Posterior cingulate gyrus (tissue), 11 donors: ENCODE measurements at regions not wholly inside any gene's neighbourhood (a gene's known extent, or its start where the extent isn't known, plus 50 kb on each side); places are given as distances from the start of the nearest gene placed in this dataset.
"Not testable (repeated sequence)": the region's sequence is repeated elsewhere in the genome, so short reads cannot be mapped to it uniquely, and the experiment has no call there.

Source experiments
- DNase-seq, 10 donors: peaks; one replicate each; pipeline versions ENCODE4 v3.0.0 to v3.0.0-alpha.2; 2020 to 2021; ENCODE audit warnings: mixed read lengths in 3 of 10
- intact Hi-C: fragments of 100-400 bp; cut with DNase I; formaldehyde crosslinking; loops from one replicate; pipeline ENCODE4 v1.15.1; 2023

GRCh38 chr5:42989190-42989589 lies 50.9 kb downstream of the ANXA2R start:
- DNase-seq, result no peak
- intact Hi-C loops, result loop anchor here (5.0 kb wide), 1 partner anchor 483 kb away; no protein-coding TSS in a partner anchor

DNA sequence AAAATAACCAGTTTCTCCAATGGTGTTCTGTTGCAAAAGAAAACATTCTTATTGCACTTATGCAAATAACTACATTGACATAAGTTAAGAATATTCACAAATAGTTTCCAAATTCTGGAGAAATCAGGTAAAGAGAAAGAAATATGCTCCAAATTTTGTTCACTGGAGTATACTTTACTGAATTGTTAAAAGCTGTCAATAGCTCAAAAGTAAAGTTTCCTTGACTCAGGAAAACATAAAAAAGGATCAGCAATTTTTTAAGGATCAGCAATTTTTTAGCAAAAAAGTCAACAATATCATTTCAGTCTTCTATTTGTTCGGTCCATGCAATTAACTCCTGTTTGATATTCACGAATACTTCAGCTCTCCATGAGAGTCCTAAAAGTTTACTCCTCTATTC lies 51.6 kb downstream of the ANXA2R start:
- DNase-seq, result no peak
- intact Hi-C loops, result loop anchor here (5.0 kb wide), 1 partner anchor 484 kb away; no protein-coding TSS in a partner anchor

DNA sequence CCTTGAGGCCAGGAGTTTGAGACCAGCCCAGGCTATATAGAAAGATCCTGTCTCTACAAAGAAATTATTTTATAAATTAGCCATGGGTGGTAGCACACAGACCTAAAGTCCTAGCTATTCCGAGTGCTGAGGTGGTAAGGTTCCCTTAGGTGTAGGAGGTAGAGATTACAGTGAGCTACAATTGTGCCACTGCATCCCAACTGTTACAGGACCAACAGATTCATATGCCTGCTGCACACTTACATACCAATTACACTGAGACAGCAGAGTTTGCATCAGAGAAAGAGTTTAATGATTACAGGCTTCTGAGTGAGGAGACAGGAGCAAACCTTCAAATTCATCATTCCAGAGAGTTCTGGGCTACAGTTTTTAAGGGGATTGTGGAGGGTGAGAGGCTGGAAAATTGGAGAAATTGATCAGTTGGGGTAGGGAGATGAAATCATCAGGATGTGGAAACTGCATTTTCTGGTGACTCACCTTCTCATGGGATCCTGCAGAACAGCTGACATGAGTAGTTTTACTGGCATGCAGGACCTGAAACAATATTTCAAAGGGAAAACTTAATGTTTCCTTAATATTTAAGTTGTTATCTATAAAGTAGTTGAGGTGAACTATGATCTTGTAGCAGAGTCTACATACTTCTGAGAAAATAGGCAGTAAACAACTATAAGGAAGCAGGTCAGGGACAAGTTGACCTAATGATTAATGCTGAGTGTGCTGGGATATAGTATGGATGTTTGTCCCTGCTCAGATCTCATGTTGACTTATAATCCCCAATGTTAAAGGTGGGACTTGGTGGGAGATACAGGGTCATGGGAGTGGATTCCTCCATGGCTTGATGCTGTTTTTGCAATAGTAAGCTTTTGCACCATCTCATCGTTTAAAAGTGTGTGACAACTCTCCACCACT lies 54.7 kb downstream of the ANXA2R start:
- DNase-seq, result no peak
- intact Hi-C loops, result loop anchor here (5.0 kb wide), 1 partner anchor 487 kb away; no protein-coding TSS in a partner anchor

DNA sequence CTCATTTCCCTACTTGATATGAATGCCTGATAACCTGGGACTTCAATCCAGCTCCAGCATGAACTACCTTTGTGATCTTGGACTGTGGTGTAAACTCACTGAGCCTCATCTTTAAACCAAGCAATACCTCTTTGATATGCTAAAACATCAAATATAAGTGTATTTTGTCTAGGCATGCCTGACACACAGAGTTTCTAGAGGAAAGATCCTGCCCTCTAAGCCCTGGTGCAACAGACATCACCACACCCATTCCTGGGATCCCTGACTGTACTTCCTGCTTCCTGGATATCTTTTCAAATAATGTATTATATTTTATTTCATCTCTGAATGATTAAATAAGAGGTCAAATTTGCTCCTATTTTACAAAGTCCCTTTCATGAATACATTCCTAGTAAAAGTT lies 55.8 kb downstream of the ANXA2R start:
- intact Hi-C loops, result no loop called here
- no peak for DNase-seq

DNA sequence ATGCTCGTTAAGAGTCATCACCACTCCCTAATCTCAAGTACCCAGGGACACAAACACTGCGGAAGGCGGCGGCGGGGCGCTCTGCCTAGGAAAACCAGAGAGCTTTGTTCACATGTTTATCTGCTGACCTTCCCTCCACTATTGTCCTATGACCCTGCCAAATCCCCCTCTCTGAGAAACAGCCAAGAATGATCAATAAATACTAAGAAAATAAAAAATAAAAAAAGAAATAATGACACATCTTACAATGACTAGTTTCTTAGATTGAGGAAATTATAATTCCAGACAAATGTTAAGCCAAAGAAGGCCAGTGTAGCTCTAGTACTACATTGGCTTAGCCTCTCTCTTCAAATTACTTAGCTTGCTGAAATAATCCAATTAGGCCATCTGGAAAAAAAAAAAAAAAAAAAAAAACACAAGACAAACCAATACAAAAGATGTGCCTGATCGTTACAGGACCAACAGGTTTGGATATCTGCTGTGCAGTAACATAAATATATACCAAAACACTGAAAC lies 58.0 kb downstream of the ANXA2R start:
- no peak for DNase-seq
- intact Hi-C loops, result no loop called here

DNA sequence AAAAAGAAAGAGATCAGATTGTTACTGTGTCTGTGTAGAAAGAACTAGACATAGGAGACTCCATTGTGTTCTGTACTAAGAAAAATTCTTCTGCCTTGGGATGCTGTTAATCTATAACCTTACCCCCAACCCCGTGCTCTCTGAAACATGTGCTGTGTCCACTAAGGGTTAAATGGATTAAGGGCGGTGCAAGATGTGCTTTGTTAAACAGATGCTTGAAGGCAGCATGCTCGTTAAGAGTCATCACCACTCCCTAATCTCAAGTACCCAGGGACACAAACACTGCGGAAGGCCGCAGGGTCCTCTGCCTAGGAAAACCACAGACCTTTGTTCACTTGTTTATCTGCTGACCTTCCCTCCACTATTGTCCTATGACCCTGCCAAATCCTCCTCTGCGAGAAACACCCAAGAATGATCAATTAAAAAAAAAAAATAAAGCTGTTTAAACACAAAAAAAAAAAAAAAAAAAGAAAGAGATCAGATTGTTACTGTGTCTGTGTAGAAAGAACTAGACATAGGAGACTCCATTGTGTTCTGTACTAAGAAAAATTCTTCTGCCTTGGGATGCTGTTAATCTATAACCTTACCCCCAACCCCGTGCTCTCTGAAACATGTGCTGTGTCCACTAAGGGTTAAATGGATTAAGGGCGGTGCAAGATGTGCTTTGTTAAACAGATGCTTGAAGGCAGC lies 58.6 kb downstream of the ANXA2R start:
- DNase-seq, intact Hi-C loops: not testable (repeated sequence)

- intact Hi-C loops, DNase-seq: not testable (repeated sequence)
These were observed 59.1 kb downstream of the ANXA2R start for GRCh38 chr5:42981015-42981414.

DNA sequence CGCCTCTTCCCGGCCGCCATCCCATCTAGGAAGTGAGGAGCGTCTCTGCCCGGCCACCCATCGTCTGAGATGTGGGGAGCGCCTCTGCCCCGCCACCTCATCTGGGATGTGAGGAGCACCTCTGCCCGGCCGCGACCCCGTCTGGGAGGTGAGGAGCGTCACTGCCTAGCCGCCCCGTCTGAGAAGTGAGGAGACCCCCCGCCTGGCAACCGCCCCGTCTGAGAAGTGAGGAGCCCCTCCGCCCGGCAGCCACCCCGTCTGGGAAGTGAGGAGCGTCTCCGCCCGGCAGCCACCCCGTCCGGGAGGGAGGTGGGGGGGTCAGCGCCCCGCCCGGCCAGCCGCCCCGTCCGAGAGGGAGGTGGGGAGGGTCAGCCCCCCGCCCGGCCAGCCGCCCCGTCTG lies 59.7 kb downstream of the ANXA2R start:
- DNase-seq, result peak in 1 of 10 donors; percentile 67
- intact Hi-C loops, result not testable (repeated sequence)

GRCh38 chr5:42979242-42979641 lies 60.9 kb downstream of the ANXA2R start:
- intact Hi-C loops, result not testable (repeated sequence)
- peak in 2 of 10 donors; percentile 70 to 80 for DNase-seq

- DNase-seq, result no peak
- intact Hi-C loops, result no loop called here
These were observed 65.6 kb downstream of the ANXA2R start for GRCh38 chr5:42974536-42974935.

- DNase-seq, result peak in 1 of 10 donors; percentile 77
- intact Hi-C loops, result no loop called here
These were observed 69.2 kb downstream of the ANXA2R start for GRCh38 chr5:42970636-42971559.

- intact Hi-C loops, result no loop called here
- no peak for DNase-seq
These were observed 74.2 kb downstream of the ANXA2R start for GRCh38 chr5:42965934-42966333.

GRCh38 chr5:42963412-42963811 lies 76.7 kb downstream of the ANXA2R start:
- intact Hi-C loops, result no loop called here
- no peak for DNase-seq

GRCh38 chr5:42962124-42962523 lies 78.0 kb downstream of the ANXA2R start:
- no peak for DNase-seq
- intact Hi-C loops, result no loop called here

DNA sequence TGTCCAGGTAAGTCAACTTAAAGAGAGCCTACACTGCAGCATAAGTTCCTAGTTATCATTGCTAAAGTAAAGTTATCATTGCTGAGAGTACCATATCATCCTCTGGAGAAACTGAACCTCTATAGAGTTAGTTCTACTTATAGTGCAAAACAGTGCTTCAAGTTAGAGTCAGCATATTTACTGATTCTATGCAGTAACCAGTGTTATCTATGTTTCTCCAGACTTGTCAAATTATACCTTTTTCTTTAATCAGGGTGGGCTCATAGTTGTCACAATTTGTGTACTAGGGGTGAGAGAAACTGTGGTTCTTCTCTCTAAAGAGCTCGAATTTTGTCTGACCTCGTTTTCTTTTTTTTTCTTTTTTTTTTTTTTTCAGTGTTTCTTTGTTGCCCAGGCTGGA lies 79.6 kb downstream of the ANXA2R start:
- intact Hi-C loops, result no loop called here
- no peak for DNase-seq

- intact Hi-C loops, result no loop called here
- no peak for DNase-seq
These were observed 83.6 kb downstream of the ANXA2R start for GRCh38 chr5:42956551-42956950.

DNA sequence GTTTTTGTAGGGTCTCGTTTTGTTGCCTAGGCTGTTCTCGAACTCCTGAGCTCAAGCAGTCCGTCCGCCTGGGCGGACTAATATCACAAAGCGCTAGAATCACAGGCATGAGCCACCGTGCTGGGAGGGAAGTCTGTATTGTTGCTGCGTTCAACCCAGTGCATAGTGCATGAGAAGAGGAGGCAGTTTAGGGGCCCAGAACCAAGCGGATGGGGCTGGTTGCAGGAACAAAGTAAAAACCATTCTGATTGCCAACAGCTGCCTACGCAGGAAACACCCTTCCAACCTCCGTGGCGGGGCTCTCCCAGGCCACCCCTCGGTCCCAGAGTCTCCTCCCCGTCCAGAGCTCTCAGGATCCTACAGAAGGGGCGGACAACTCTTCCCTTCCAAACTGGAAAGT lies 87.1 kb downstream of the ANXA2R start:
- intact Hi-C loops, result loop anchor here (5.0 kb wide), 2 partner anchors 39 to 89 kb away; partner anchors contain the start of gene ANXA2R
- no peak for DNase-seq

GRCh38 chr5:42952578-42952974 lies 87.5 kb downstream of the ANXA2R start:
- no peak for DNase-seq
- intact Hi-C loops, result loop anchor here (5.0 kb wide), 2 partner anchors 40 to 90 kb away; partner anchors contain the start of gene ANXA2R

DNA sequence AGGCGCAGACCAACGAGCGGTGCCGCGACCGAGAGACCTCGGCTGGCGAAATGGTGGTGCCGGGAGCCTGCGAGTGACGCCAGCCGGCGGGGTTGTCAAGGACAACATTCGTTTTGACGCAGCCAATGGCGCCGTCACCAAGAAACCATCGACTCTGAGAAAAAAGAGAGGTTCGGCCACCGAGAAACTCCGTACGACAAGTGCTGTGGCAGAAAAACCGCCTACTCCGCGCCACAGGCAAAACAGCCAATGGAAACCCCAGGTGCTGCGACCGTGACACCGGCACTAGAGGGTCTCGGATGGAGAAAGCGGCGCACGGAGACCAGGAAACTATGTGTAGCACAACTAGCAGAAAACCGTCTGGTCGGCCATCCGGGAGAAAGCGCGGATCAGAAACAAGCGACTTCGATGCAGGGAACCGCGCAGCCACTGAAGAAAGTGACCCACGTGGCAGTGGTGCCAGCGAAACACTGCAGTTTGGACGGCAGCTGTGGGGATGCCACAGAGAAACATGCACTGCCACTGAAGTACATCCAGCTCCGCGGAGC lies 88.8 kb downstream of the ANXA2R start:
- intact Hi-C loops, result loop anchor here (5.0 kb wide), 2 partner anchors 41 to 91 kb away; partner anchors contain the start of gene ANXA2R
- peak in 2 of 10 donors; percentile 18 to 30 for DNase-seq
